Transverse colon (tissue), 4 donors: ENCODE measurements at regions not wholly inside any gene's neighbourhood (a gene's known extent, or its start where the extent isn't known, plus 50 kb on each side); places are given as distances from the start of the nearest gene placed in this dataset.

Experiments used
- DNase-seq: peaks from one replicate; pipeline ENCODE4 v3.0.0-alpha.2; 2019
- H3K27ac ChIP-seq, 4 donors: fragments of 200-600 bp; sonication (generic); 2 replicates each; pipeline ENCODE4 v1.5.1; 2016 to 2018; ENCODE audit warnings: inconsistent platforms in 4 of 4
- H3K27me3 ChIP-seq: fragments of 200-600 bp; sonication (generic); 2 replicates; pipeline ENCODE4 v1.5.1; 2017; ENCODE audit warnings: inconsistent platforms
- H3K36me3 ChIP-seq, 4 donors: fragments of 200-600 bp; sonication (generic); 2 replicates each; pipeline ENCODE4 v1.5.1; 2017 to 2019; ENCODE audit warnings: inconsistent platforms in 4 of 4
- H3K4me1 ChIP-seq, 4 donors: fragments of 200-600 bp; sonication (generic); 2 replicates each; pipeline ENCODE4 v1.5.1; 2017 to 2020; ENCODE audit warnings: inconsistent platforms in 4 of 4
- H3K4me3 ChIP-seq, 4 donors: fragments of 200-600 bp; sonication (generic); 1 replicate in 1 of 4; 2 replicates in 3 of 4; pipeline versions ENCODE4 v1.5.1 to v1.6.1; 2017 to 2019; ENCODE audit warnings: inconsistent platforms in 4 of 4
- H3K9me3 ChIP-seq, 2 donors: fragments of 200-600 bp; sonication (generic); 2 replicates each; pipeline ENCODE4 v1.5.1; 2017 to 2019; ENCODE audit warnings: inconsistent platforms in 2 of 2
- EP300 ChIP-seq: sonication (generic); formaldehyde crosslinking; IDR thresholded peaks from one replicate; pipeline ENCODE4 v1.6.1; 2017; ENCODE audit warnings: antibody characterized with exemption, low read depth
- POLR2A ChIP-seq: fragments of 450-650 bp; IDR thresholded peaks from one replicate; pipeline ENCODE4 v1.6.1; 2016; ENCODE audit warnings: antibody characterized with exemption, mild to moderate bottlenecking, moderate library complexity
- POLR2AphosphoS5 ChIP-seq, 3 donors: sonication (generic); formaldehyde crosslinking; IDR thresholded peaks; one replicate each; pipeline ENCODE4 v1.6.1; 2016; ENCODE audit warnings: antibody characterized with exemption in 3 of 3
- WGBS, 2 donors: methylation state at CpG; one replicate each; pipeline ENCODE4 v1.1.5; 2018; ENCODE audit warnings: low coverage in 1 of 2; 5-methylcytosine and 5-hydroxymethylcytosine counted together
- in situ Hi-C, 4 donors: fragments of 200-750 bp; cut with MboI; loops; one replicate each; pipeline versions ENCODE4 v1.15.0 to v1.15.1; 2017; ENCODE audit warnings: low sequenced_read_pairs in 3 of 4, low pct_ligation_motif_present in 1 of 4, low pct_unique_long_range_greater_than_20kb in 1 of 4
- intact Hi-C: fragments of 100-400 bp; cut with DNase I; formaldehyde crosslinking; loops from one replicate; pipeline ENCODE4 v1.15.1; 2023; ENCODE audit warnings: low total_unique reads
- TF ChIP-seq, protein P1 (sequence below), 5 experiments: fragments of 200-600 bp in 3 of 5; fragments of 450-650 bp in 2 of 5; sonication (generic) in 3 of 5; IDR thresholded peaks; 1 replicate in 2 of 5; 2 replicates in 3 of 5; pipeline ENCODE4 v1.5.1; 2016 to 2017; ENCODE audit warnings: antibody characterized with exemption in 5 of 5, inconsistent platforms in 3 of 5, mild to moderate bottlenecking in 2 of 5, moderate library complexity in 1 of 5

DNA sequence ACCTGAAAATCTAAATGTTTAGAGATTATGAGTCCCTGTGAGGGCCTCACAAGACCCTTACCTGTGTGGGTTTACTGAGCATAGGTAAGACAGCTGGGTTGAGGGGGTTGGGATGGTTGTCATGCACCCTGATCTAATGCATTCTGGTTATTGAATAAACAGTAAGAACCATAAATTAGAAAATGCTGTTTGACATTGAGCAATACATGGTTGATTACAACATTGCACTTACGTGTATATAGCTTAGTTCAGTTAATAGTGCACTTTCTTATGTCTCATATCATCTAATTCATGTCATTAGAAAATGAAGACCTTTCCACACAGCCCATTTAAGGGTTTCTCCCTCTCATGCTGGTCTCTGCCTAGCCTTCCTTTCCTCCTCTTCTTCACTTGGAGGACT is 253.5 kb upstream of the ATP5MC3 start:
- TF ChIP-seq POLR2AphosphoS5 (IDR thresholded peaks at IDR 0.05) = no peak
- no peak for TF ChIP-seq POLR2A
- TF ChIP-seq, protein P1, sequence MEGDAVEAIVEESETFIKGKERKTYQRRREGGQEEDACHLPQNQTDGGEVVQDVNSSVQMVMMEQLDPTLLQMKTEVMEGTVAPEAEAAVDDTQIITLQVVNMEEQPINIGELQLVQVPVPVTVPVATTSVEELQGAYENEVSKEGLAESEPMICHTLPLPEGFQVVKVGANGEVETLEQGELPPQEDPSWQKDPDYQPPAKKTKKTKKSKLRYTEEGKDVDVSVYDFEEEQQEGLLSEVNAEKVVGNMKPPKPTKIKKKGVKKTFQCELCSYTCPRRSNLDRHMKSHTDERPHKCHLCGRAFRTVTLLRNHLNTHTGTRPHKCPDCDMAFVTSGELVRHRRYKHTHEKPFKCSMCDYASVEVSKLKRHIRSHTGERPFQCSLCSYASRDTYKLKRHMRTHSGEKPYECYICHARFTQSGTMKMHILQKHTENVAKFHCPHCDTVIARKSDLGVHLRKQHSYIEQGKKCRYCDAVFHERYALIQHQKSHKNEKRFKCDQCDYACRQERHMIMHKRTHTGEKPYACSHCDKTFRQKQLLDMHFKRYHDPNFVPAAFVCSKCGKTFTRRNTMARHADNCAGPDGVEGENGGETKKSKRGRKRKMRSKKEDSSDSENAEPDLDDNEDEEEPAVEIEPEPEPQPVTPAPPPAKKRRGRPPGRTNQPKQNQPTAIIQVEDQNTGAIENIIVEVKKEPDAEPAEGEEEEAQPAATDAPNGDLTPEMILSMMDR (IDR thresholded peaks at IDR 0.05) = no peak
- no peak for TF ChIP-seq EP300

DNA sequence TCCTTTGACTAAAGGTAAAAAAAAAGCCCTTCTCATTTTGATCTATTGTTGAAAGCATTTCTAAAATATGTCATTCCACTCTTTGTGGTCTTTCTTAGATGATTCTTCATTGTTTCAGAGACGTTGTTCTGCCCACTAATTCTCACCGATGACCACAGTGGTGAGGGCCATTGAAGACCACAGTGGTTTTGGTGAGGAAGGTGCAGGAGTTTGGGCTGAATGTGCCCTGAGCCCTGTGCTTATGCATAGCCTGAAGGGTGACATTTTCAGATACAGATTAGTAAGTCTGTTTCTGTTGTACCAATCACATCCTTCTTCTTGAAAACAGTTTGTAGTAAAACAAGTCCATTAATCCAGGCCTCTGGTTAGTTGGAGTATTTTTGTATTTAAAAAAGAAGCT is 251.3 kb upstream of the ATP5MC3 start:
- no peak for DNase-seq
- WGBS, 2 donors = 79 to 82% methylated on average over 2 of the region's 2 CpGs
- Histone ChIP-seq H3K27me3 (no peaks in the 10 kb centered on the region), H3K27ac (no peak overlapping the region), H3K36me3 (no peaks in the 10 kb centered on the region), H3K9me3 (no peaks in the 10 kb centered on the region), H3K4me1 (no peaks in the 10 kb centered on the region), H3K4me3 (no peak overlapping the region)
- TF ChIP-seq POLR2AphosphoS5 (IDR thresholded peaks at IDR 0.05) (no peak), POLR2A (no peak), EP300 (no peak)
- TF ChIP-seq, protein P1 (IDR thresholded peaks at IDR 0.05) = no peak
- in situ Hi-C loops = no loop called here
- intact Hi-C loops = no loop called here

More for the DNA sequence above, 253.5 kb upstream of the ATP5MC3 start:
- Histone ChIP-seq H3K4me1 (no peaks in the 10 kb centered on the region), H3K36me3 (no peaks in the 10 kb centered on the region), H3K4me3 (no peak overlapping the region), H3K27ac (no peak overlapping the region), H3K27me3 (no peaks in the 10 kb centered on the region), H3K9me3 (no peaks in the 10 kb centered on the region)
- DNase-seq = no peak
- in situ Hi-C loops (no loop called here), intact Hi-C loops (no loop called here)
- WGBS, 2 donors = 50% methylated on average over 1 of the region's 1 CpG

DNA sequence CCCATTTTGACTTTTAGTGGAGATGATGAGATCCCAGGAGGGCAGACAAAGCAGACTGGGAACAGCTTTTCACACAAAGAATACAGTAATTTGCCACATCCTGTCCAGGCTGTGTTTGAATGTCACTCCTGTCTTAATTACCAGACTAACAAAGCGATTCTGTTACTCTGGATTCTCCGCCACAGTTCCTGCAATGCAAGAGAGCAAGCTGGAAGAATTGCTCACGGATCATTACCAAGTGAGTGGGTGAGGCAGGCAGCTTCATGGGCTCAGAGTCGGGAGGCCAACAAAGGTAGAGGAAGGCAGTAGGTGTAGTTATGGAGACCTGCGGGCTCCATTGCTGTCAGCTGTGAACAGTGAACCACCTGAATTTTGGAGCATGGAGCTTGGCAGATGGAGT is 250.5 kb upstream of the ATP5MC3 start:
- no peak for DNase-seq
- 75% methylated on average over 5 of the region's 5 CpGs; no CpG with 5 or more reads in 1 of the 2 donors for WGBS, 2 donors
- intact Hi-C loops (no loop called here), in situ Hi-C loops (no loop called here)
- no peaks in the 10 kb centered on the region for H3K9me3 ChIP-seq
- TF ChIP-seq, protein P1 (IDR thresholded peaks at IDR 0.05) = no peak
- TF ChIP-seq POLR2AphosphoS5 (IDR thresholded peaks at IDR 0.05) = no peak
- TF ChIP-seq POLR2A = no peak
- no peak for TF ChIP-seq EP300
- H3K36me3 ChIP-seq = no peaks in the 10 kb centered on the region
- H3K4me1 ChIP-seq = no peaks in the 10 kb centered on the region
- no peaks in the 10 kb centered on the region for H3K27me3 ChIP-seq
- H3K27ac ChIP-seq = no peak overlapping the region
- no peak overlapping the region for H3K4me3 ChIP-seq

DNA sequence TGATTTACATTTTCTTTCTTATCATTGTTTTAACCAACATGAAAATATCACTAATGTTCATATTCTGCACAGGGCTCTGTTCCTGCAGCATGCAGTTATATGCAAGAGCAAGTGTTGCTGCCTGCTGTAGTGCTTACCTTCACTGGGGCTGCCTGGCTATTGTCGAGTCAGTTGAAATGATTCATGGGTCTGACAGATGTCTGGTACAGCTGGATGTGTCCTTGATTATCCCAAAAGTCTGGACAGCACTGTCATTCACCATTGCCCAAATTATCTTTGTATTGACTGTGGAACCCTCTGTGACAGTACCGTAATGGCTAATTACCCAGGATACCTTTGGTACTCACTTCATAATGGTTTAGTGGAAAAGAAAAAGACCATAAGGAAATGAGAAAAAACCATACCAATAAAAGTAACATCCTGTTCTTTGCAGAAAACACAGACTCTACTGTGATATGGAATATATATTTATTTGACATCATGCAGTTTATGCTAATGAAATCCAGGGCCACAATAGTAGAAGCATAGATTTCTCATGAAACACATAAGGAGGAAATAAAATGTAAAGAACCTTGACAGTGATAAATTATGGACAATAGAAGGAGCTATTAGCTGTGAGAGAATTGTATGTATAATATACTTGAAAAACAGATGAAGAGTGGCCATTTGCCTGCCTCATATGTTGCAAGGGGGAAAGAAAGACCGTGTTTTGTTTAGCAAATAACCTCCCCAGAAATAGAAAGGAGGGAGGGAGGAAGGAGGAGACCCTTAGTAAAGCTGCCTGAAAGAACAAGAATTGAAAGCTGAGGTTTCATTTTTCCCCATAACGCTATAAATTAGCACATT is 249.8 kb upstream of the ATP5MC3 start:
- no peak for TF ChIP-seq EP300
- TF ChIP-seq POLR2AphosphoS5 (IDR thresholded peaks at IDR 0.05) = no peak
- TF ChIP-seq POLR2A = no peak
- TF ChIP-seq, protein P1 (IDR thresholded peaks at IDR 0.05) = no peak
- Histone ChIP-seq H3K36me3 (no peaks in the 10 kb centered on the region), H3K27ac (no peak overlapping the region), H3K9me3 (no peaks in the 10 kb centered on the region), H3K4me3 (no peak overlapping the region), H3K4me1 (no peaks in the 10 kb centered on the region), H3K27me3 (no peaks in the 10 kb centered on the region)
- intact Hi-C loops = no loop called here
- 39 to 53% methylated on average over 4 of the region's 4 CpGs for WGBS, 2 donors
- in situ Hi-C loops = no loop called here
- DNase-seq = no peak
